Hepatocyte (in vitro differentiated cells): ENCODE measurements at regions not wholly inside any gene's neighbourhood (a gene's known extent, or its start where the extent isn't known, plus 50 kb on each side); places are given as distances from the start of the nearest gene placed in this dataset.

Experiments used
- CTCF ChIP-seq: fragments of 200-600 bp; sonication (generic); IDR thresholded peaks from 2 replicates; pipeline ENCODE4 v1.5.1; 2016; ENCODE audit warnings: antibody characterized with exemption, mild to moderate bottlenecking; ENCODE audit not compliant: poor library complexity
- EZH2 ChIP-seq: fragments of 200-600 bp; sonication (generic); IDR thresholded peaks from 2 replicates; pipeline ENCODE4 v1.6.1; 2016; ENCODE audit warnings: antibody characterized with exemption, mild to moderate bottlenecking, borderline replicate concordance
- EZH2phosphoT487 ChIP-seq: fragments of 200-600 bp; sonication (generic); IDR thresholded peaks from one replicate; pipeline ENCODE4 v1.6.1; 2018; ENCODE audit warnings: antibody characterized with exemption, mild to moderate bottlenecking, low read depth, moderate library complexity; ENCODE audit not compliant: unreplicated experiment, severe bottlenecking

GRCh38 chr3:35200056-35200455 lies 439.3 kb upstream of the ARPP21 start:
- TF ChIP-seq CTCF (no peak), EZH2 (no peak), EZH2phosphoT487 (no peak)
